ENCODE measurements at regions not wholly inside any gene's neighbourhood (a gene's known extent, or its start where the extent isn't known, plus 50 kb on each side); places are given as distances from the start of the nearest gene placed in this dataset.

DNA sequence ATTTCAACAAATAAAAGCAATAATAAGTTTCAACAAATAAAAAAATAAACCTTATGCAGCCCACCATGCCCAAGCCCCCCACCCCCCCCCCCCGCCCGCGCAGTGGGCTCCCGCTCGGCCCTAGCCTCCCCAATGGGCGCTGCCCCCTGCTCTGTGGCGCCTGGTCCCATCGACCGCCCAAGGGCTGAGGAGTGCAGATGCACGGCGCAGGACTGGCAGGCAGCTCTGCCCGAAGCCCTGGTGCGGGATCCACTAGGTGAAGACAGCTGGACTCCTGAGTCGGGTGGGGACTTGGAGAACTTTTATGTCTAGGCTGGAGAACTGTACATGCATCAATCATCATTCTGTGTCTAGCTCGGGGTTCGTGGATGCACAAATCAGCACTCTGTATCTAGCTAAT lies 779.6 kb downstream of the DACH1 start:
- TF ChIP-seq POLR2A (IDR thresholded peaks at IDR 0.05; ENCODE audit: low read depth, low read length): no peak
- no peak for TF ChIP-seq POLR2AphosphoS5 (IDR thresholded peaks at IDR 0.05; ENCODE audit: low read depth, low read length)
- no peak for TF ChIP-seq TAF1 (IDR thresholded peaks at IDR 0.05; ENCODE audit: low read depth, low read length)
- TF ChIP-seq SPI1 (IDR thresholded peaks at IDR 0.05; ENCODE audit: low read depth, low read length): no peak
- no peak for TF ChIP-seq POU2F2 (IDR thresholded peaks at IDR 0.05; ENCODE audit: low read depth, low read length)
- TF ChIP-seq PAX5 (IDR thresholded peaks at IDR 0.05; ENCODE audit: insufficient read depth, low read length, severe bottlenecking): no peak

Data from GM12891 (cell line).